ENCODE measurements at regions not wholly inside any gene's neighbourhood (a gene's known extent, or its start where the extent isn't known, plus 50 kb on each side); places are given as distances from the start of the nearest gene placed in this dataset.
"Not testable (repeated sequence)": the region's sequence is repeated elsewhere in the genome, so short reads cannot be mapped to it uniquely, and the experiment has no call there.

GRCh38 chr10:10731366-10731765 lies 286.3 kb upstream of the CELF2 start:
- no peak for DNase-seq (ENCODE audit: low read depth in 2 of 2)

DNA sequence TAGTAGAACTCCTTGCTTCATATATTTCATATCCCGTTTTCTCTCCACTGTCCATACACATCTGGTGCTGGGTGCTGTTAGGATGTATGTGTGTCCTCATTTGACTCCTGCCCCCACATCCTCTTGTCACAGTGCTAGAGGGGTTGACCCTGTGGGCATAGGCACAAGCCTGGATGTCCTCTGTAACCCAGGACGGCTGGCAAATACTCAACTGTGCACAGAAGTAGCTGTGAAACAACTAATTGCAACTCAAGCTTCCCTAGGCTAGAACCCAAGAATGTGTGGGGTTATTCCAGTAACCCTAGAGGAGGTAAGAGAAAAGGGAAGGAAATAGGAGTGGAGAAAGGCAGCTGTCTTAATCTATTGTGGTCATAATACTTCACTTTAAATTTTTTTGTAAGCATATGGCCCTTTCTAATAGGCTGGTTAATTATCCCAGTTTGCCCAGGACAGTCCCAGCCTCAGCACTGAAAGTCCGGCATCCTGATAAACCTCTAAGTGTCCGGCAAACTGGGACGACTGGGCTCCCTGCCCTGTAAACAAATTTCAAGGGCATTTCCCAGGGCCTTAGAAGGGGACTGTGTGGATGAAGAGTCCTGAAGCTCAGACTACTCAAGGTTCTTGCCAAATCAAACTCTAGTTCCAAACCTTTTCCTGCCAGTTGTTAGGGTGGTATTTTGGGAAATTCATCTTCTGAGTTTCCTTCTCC lies 283.2 kb upstream of the CELF2 start:
- DNase-seq (ENCODE audit: low read depth in 2 of 2): no peak

DNA sequence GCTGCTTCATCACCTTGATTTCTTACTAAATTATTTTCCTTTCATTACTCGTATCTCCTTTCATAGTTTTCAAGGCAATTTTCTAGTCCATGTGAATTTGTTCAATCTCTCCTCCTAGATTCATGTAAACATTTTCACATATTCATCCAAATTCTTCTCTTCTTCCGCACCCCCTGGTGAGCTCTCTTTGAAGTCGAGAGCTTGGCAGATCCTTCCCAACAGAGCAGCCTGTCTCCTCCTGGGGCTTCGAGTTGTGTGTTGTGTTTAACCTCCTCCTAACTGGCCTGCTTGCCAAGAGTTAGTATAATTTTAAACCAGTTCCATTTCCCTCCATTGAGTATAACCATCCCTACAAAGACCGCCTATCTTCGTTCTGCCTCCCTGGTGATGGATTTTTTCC lies 272.4 kb upstream of the CELF2 start:
- no peak for DNase-seq (ENCODE audit: low read depth in 2 of 2)

DNA sequence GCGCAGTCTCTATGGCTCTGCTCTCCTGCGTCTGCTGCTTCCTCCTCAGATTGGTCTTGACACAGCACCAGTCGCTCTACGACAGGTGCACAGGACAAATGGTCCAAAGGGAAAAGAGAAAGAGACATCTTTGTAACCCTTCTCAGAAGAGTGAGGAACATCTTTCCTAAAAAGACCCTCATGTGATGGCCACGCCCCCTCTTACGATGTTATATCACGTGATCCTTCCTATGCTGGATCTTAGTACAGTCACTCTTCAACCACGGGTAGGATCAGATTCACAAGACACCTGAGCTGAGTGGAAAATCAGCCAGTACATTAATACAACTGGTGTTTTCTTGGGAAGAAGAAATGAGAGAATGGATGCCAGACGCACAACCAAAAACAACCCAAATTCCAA lies 262.2 kb upstream of the CELF2 start:
- no peak for DNase-seq (ENCODE audit: low read depth in 2 of 2)

GRCh38 chr10:10758306-10758705 lies 259.4 kb upstream of the CELF2 start:
- DNase-seq (ENCODE audit: low read depth in 2 of 2): no peak

- not testable (repeated sequence) for DNase-seq (ENCODE audit: low read depth in 2 of 2)
Measured at GRCh38 chr10:10759806-10760205, 257.9 kb upstream of the CELF2 start.

- no peak for DNase-seq (ENCODE audit: low read depth in 2 of 2)
Measured at GRCh38 chr10:10765017-10765416, 252.7 kb upstream of the CELF2 start.

DNA sequence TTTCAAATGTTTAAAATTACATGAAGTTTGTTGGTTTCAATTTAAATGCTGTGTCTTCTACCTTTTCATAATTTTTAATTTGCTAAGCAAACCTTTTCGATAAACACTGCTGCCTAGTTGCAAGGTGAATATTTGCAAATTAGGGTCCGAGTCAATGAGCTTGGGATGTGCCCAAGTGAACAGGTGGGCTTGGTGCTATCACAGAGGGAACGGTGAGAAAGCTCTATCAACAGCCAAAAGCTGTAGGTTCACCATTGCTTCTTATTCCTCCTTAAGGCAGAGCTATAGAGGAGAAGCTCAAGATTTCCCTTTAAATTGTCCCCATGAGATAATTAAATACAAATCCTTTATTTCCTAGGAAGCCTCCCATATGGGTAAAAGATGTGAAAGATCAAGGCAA lies 245.3 kb upstream of the CELF2 start:
- no peak for DNase-seq (ENCODE audit: low read depth in 2 of 2)

GRCh38 chr10:10772874-10773508 lies 244.7 kb upstream of the CELF2 start:
- no peak for DNase-seq (ENCODE audit: low read depth in 2 of 2)

DNA sequence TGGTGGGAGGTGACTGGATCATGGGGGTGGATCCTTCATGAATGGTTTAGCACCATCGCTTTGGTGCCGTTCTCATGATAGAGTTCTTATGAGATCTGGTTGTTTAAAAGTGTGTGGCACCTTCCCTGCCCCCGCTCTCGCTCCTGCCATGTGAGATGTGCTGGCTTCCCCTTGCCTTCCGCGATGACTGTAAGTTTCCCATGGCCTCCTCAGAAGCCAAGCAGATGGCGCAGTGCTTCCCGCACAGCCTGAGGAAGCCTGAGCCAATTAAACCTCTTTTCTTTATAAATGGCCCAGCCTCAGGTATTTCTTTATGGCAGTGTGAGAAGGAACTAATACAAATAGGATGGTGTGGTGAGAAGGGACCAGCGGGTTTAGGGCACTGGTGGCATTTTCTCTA lies 243.3 kb upstream of the CELF2 start:
- DNase-seq (ENCODE audit: low read depth in 2 of 2): no peak

- no peak for DNase-seq (ENCODE audit: low read depth in 2 of 2)
Measured at GRCh38 chr10:10776363-10776762, 241.3 kb upstream of the CELF2 start.

GRCh38 chr10:10777279-10777678 lies 240.4 kb upstream of the CELF2 start:
- no peak for DNase-seq (ENCODE audit: low read depth in 2 of 2)

- DNase-seq (ENCODE audit: low read depth in 2 of 2): no peak
Measured at GRCh38 chr10:10777723-10778122, 239.9 kb upstream of the CELF2 start.

- no peak for DNase-seq (ENCODE audit: low read depth in 2 of 2)
Measured at GRCh38 chr10:10778959-10779358, 238.7 kb upstream of the CELF2 start.

DNA sequence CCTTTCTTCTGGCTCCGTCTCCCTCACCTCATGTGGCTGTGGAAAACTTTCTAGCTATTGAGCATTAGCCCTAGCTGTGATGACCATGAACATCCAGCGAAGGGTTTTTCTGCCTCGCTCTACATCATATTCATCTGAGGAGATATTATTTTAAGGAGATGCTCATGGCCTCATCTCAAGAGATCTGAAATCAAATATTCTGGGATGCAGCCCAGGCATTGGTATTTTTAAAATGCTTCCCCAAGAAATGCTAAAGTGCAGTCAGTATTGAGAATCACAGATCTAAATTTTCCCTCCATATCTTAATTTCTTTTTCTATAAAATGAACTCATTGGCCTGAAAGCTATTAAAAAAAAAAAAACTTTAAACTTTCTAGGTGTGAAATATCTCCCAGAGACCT lies 238.2 kb upstream of the CELF2 start:
- no peak for DNase-seq (ENCODE audit: low read depth in 2 of 2)

DNA sequence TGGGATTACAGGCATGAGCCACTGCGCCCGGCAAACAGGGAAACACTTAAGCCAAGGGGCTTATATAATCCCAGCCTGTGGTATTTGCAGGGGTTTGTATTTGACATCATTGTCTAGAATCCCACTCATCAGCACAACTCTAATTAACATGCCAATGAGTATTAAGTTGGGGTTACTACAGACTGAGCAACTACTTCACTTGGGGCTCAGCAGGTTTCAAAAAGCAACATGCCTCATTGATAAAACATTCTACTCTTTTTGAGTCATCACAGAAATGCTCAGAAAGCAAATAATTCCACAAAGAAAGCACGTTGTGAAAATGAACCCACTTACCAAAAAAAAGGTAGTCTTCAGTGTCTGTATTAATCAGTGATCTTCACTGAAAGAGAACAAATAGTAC lies 236.9 kb upstream of the CELF2 start:
- DNase-seq (ENCODE audit: low read depth in 2 of 2): no peak

DNA sequence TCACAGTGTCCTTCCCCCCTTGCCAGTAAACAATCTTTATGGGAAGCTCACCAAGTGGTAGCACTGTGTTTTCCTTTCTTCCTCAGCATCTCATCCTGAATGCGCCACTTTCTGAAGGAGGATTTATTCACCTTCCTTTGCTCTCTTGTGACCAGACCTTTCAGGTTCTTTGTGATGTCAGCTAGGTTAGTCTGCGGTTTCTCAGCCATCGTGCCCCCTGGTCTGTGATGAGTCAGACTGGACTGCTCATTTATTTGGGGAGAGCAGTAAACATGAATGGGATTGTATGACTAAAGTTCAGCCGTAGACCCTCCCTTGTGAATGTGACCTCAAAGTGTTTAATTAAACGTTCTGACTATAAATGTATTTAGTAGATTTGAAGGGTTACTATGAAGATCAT lies 235.1 kb upstream of the CELF2 start:
- DNase-seq (ENCODE audit: low read depth in 2 of 2): peak in 1 of 2 donors; percentile 65

DNA sequence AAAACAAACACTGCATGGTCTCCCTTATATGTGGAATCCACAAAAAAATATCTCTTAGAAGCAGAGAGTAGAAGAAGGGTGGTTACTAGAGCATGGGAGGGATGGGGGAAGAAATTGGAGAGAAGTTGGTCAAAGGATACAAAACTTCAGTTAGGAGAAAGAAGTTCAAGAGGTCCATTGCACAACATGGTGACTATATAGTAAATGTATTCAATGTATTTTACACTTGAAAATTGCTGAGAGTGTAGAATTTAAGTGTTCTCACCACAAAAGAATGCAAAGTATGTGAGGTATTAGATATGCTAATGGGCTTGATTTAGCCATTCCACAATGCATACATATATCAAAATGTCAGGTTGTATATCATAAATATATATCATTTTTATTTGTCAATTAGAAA lies 232.0 kb upstream of the CELF2 start:
- peak; percentile 44 to 67 for DNase-seq (ENCODE audit: low read depth in 2 of 2)

- peak; percentile 34 to 75 for DNase-seq (ENCODE audit: low read depth in 2 of 2)
Measured at GRCh38 chr10:10786109-10787090, 231.3 kb upstream of the CELF2 start.

DNA sequence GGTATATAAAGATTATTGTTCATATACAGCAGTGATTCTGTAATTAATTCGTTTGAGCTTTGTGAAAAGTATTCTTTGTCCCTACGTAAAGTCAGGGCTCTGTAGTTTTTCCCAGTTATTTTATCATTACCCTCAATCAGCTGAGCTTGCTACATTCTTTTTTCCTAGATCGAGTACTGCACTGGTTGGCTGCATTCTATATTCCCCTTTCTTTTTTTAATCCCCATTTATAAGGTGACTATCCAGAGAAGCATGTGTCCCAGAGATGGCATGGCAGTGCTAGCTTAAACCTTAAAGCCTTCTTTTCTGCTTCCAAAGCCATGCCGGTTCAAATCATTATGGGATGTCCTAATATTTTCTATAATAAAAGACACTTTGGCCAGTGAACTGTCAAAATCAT lies 230.1 kb upstream of the CELF2 start:
- DNase-seq (ENCODE audit: low read depth in 2 of 2): no peak

DNA sequence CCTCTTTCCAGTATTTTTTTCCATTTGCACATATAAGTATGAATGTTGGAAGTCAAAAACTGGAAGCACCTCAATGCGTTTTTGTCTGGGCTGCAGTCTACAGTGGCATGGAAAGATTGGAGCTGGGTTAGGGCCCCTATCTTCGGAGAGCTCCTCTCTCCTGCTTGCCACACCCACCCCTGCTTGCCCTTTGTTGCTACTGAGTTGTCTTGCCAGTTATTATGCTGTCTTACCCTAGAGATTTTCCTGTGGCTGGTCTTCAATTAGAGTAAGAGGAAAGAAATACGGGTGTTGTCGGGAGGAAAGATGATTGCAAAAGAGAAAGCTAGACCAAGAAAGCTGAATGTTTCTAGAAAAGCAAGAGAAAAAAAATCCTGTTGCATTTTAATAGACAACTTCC lies 228.9 kb upstream of the CELF2 start:
- DNase-seq (ENCODE audit: low read depth in 2 of 2): no peak

GRCh38 chr10:10791869-10792268 lies 225.8 kb upstream of the CELF2 start:
- DNase-seq (ENCODE audit: low read depth in 2 of 2): no peak
